ENCODE measurements at regions not wholly inside any gene's neighbourhood (a gene's known extent, or its start where the extent isn't known, plus 50 kb on each side); places are given as distances from the start of the nearest gene placed in this dataset.

DNA sequence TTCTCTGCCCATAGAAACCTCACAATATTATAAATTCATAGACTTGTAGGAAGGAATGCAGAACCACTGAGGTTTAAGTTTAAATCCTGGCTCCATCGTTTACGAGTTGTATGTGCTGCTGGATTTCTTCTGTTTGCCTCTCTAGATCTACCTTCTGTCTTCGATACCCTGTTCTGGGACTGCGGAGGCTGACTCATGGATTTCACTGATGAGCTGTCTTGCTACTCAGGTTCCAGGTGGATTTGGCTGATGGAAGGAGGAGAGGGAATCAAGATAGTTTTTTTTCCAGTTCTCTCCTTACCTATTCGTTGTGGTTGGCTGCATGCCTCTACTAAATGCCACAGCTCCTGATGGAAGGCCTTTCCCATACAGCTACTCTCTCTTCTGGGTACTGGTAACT is 375.8 kb downstream of the REEP3 start:
- Histone ChIP-seq H3K36me3 (no peaks in the 10 kb centered on the region), H3K4me3 (no peak overlapping the region), H3K4me1 (peaks cover 0 to 7% (median 2%) of the 10 kb centered on the region in 4 donors), H3K27me3 (no peaks in the 10 kb centered on the region), H3K9me3 (no peaks in the 10 kb centered on the region), H3K27ac (no peak overlapping the region)
- TF ChIP-seq, protein P1, sequence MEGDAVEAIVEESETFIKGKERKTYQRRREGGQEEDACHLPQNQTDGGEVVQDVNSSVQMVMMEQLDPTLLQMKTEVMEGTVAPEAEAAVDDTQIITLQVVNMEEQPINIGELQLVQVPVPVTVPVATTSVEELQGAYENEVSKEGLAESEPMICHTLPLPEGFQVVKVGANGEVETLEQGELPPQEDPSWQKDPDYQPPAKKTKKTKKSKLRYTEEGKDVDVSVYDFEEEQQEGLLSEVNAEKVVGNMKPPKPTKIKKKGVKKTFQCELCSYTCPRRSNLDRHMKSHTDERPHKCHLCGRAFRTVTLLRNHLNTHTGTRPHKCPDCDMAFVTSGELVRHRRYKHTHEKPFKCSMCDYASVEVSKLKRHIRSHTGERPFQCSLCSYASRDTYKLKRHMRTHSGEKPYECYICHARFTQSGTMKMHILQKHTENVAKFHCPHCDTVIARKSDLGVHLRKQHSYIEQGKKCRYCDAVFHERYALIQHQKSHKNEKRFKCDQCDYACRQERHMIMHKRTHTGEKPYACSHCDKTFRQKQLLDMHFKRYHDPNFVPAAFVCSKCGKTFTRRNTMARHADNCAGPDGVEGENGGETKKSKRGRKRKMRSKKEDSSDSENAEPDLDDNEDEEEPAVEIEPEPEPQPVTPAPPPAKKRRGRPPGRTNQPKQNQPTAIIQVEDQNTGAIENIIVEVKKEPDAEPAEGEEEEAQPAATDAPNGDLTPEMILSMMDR (IDR thresholded peaks at IDR 0.05): no peak
- no peak for DNase-seq
- intact Hi-C loops (cut with DNase I; ENCODE audit: low total_unique reads): no loop called here

DNA sequence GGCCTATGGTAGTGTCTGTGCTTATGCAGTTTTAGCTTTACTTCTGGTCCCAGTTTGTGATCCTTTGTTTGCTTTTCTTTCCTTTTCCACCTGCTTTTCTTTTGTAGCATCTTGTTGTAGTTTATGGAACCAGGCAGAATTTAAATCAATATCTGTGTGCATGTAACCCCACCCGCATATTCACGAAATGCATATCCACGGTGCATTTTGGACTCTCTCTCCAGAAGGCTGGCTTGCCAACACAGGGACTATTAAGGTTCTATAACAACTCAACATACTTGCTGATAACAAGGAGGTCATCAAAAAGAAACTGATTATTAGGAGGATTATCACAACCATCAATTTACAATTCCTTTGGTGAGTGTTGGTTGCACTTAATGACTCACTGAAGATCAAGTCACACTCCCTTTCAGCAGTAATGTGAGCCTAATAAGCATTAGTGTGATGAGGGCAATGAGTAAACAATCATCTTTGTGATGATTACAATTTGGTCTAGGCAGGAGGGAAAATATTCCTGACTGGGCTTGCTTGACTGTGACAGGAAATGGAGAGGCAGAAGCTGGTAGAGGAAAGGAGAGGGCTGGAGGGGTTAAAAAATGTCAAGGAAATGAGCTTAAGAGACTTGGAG is 378.6 kb downstream of the REEP3 start:
- H3K27me3 ChIP-seq: no peaks in the 10 kb centered on the region
- H3K36me3 ChIP-seq: no peaks in the 10 kb centered on the region
- no peak overlapping the region for H3K4me3 ChIP-seq
- H3K4me1 ChIP-seq: peaks cover 0 to 9% (median 3%) of the 10 kb centered on the region in 4 donors
- intact Hi-C loops (cut with DNase I; ENCODE audit: low total_unique reads): no loop called here
- H3K27ac ChIP-seq: no peak overlapping the region
- no peaks in the 10 kb centered on the region for H3K9me3 ChIP-seq
- TF ChIP-seq, protein P1 (IDR thresholded peaks at IDR 0.05): no peak
- no peak for DNase-seq

DNA sequence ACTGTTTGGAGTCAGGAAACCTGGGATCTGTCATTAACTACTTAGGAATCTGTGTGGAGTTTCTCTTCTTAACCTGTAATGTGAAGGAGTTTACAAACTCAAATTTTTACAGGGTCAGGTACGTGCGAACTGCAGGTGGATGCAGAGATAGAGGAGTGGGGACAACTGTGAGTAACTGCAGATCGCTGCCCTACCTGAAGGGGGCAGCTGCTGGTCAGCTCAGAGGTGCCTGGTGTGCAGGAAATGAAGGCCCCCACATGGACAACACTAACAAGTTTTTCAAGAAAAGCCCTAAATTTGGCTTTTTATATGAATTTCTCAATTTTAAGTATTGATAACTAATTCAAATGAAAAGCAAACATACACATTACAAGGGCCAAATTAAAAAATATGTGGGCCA is 380.0 kb downstream of the REEP3 start:
- intact Hi-C loops (cut with DNase I; ENCODE audit: low total_unique reads): no loop called here
- H3K27me3 ChIP-seq: no peaks in the 10 kb centered on the region
- no peak overlapping the region for H3K4me3 ChIP-seq
- TF ChIP-seq, protein P1 (IDR thresholded peaks at IDR 0.05): no peak
- no peak overlapping the region for H3K27ac ChIP-seq
- H3K36me3 ChIP-seq: no peaks in the 10 kb centered on the region
- no peak for DNase-seq
- no peaks in the 10 kb centered on the region for H3K9me3 ChIP-seq
- peaks cover 0 to 9% (median 3%) of the 10 kb centered on the region in 4 donors for H3K4me1 ChIP-seq

DNA sequence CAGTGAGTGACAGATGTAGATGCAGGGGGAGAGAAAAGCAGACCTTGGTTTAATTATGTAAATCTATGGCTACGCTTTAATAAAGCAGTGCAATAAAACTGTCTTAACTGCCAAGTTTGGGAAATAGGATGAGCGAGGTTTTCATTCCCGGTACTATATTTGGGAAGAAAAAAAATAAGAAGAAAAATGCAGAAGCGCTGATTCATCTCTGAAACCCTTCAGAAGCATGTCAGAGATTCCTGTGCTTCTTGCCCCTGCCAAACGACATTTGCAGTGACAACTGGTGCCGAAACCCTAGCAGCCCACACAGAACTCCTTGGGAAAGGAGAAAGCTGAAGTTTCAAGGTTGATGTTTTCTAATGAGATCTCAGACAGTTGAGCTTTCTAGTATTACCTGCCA is 380.7 kb downstream of the REEP3 start:
- Histone ChIP-seq H3K4me3 (no peak overlapping the region), H3K27me3 (no peaks in the 10 kb centered on the region), H3K36me3 (no peaks in the 10 kb centered on the region), H3K27ac (no peak overlapping the region), H3K9me3 (no peaks in the 10 kb centered on the region), H3K4me1 (peaks cover 0 to 9% (median 3%) of the 10 kb centered on the region in 4 donors)
- TF ChIP-seq, protein P1 (IDR thresholded peaks at IDR 0.05): no peak
- DNase-seq: no peak
- intact Hi-C loops (cut with DNase I; ENCODE audit: low total_unique reads): no loop called here

DNA sequence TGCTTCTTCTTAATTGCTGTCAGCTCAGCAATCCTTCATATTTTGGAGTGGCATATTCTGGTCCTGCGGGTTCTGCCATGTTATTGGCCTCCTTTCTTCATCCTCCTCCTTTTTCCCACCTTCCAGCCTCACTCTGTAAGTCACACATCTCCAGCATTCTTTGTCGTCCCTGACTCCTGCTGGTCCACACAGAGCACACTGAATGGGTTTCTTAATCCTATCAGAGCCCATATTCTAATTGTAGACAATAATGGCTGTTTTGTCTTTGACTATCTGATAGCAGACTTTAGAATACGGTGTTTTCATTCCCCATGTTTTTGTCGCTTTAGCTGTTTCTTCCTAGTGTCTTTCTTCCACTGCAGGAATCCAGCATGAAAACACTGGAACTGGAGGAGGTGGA is 389.6 kb downstream of the REEP3 start:
- peaks cover 0 to 2% of the 10 kb centered on the region in 2 donors for H3K27me3 ChIP-seq
- DNase-seq: no peak
- H3K4me1 ChIP-seq: no peaks in the 10 kb centered on the region
- no peak overlapping the region for H3K27ac ChIP-seq
- H3K9me3 ChIP-seq: no peaks in the 10 kb centered on the region
- intact Hi-C loops (cut with DNase I; ENCODE audit: low total_unique reads): no loop called here
- no peaks in the 10 kb centered on the region for H3K36me3 ChIP-seq
- TF ChIP-seq, protein P1 (IDR thresholded peaks at IDR 0.05): no peak
- no peak overlapping the region for H3K4me3 ChIP-seq

DNA sequence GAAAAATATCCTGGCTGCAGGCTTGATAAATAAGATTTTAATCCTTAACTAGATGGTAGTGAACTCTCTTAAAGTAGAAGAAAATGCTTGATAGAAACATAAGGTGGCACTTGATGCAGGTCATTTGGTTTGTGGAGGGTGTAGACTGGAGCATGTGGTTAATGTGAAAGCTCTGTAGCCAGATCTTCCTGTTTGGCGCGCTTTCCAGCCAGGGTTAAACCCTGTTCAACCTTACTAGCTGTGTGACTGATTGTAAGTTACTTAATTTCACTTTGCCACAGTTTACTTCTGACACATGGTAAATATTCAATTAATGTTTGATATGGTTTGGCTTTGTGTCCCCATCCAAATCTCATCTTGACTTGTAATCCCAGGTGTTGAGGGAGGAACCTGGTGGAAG is 394.0 kb downstream of the REEP3 start:
- no peak for DNase-seq
- intact Hi-C loops (cut with DNase I; ENCODE audit: low total_unique reads): no loop called here
- H3K4me1 ChIP-seq: peaks cover 0 to 3% (median 0%) of the 10 kb centered on the region in 4 donors
- no peaks in the 10 kb centered on the region for H3K36me3 ChIP-seq
- no peak overlapping the region for H3K27ac ChIP-seq
- H3K4me3 ChIP-seq: no peak overlapping the region
- no peaks in the 10 kb centered on the region for H3K9me3 ChIP-seq
- peaks cover 0 to 2% of the 10 kb centered on the region in 2 donors for H3K27me3 ChIP-seq
- TF ChIP-seq, protein P1 (IDR thresholded peaks at IDR 0.05): no peak
